ENCODE measurements at regions not wholly inside any gene's neighbourhood (a gene's known extent, or its start where the extent isn't known, plus 50 kb on each side); places are given as distances from the start of the nearest gene placed in this dataset.

DNA sequence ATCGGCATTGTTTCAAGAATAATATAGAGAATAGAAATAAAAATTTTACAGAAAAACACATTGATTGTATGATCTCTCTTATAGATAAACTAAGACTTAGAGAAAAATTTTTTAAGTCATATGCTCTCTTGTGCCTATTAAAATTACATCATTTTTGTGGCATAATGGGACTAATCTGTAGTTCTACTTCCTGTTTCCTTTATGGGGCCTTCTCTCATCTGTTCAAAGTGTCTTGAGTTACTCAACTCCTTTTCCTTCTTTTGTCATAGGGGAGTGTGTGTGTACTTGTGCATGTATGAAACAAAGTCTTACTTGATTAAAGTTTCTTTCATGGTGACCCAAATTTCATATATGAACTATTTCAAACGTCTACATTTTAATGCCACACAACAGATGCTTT is 1448.9 kb upstream of the TENM3 start:
- ChIA-PET CTCF (no interaction called here), POLR2A (ENCODE audit: low non-redundant PET) (no interaction called here)
- Histone ChIP-seq H3K27ac (ENCODE audit: low read depth, low read length, poor library complexity, severe bottlenecking) (no peak overlapping the region), H3K36me3 (ENCODE audit: insufficient read depth, low read length, poor library complexity, severe bottlenecking) (no peaks in the 10 kb centered on the region), H3K9me3 (ENCODE audit: low read depth, low read length, poor library complexity, severe bottlenecking) (no peaks in the 10 kb centered on the region), H3K27me3 (replicated peaks; ENCODE audit: insufficient read depth, low read depth, low read length, poor library complexity) (no peaks in the 10 kb centered on the region), H3K4me3 (ENCODE audit: low read depth, low read length, poor library complexity, severe bottlenecking) (no peak overlapping the region), H3K4me1 (ENCODE audit: insufficient read depth, low read length, poor library complexity, severe bottlenecking) (peaks cover 31% of the 10 kb centered on the region)
- no TSS peak for BruUV-seq (replicated peaks)
- TF ChIP-seq, protein P1, sequence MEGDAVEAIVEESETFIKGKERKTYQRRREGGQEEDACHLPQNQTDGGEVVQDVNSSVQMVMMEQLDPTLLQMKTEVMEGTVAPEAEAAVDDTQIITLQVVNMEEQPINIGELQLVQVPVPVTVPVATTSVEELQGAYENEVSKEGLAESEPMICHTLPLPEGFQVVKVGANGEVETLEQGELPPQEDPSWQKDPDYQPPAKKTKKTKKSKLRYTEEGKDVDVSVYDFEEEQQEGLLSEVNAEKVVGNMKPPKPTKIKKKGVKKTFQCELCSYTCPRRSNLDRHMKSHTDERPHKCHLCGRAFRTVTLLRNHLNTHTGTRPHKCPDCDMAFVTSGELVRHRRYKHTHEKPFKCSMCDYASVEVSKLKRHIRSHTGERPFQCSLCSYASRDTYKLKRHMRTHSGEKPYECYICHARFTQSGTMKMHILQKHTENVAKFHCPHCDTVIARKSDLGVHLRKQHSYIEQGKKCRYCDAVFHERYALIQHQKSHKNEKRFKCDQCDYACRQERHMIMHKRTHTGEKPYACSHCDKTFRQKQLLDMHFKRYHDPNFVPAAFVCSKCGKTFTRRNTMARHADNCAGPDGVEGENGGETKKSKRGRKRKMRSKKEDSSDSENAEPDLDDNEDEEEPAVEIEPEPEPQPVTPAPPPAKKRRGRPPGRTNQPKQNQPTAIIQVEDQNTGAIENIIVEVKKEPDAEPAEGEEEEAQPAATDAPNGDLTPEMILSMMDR (conservative IDR thresholded peaks at IDR 0.05; ENCODE audit: low read depth, low read length) = no peak
- no peak for TF ChIP-seq EZH2 (IDR thresholded peaks at IDR 0.05; ENCODE audit: borderline replicate concordance, low read depth, low read length, poor library complexity, severe bottlenecking)
- intact Hi-C loops (cut with micrococcal nuclease; ENCODE audit: unreplicated experiment) = no loop called here
- peak; percentile 53 for DNase-seq (ENCODE audit: low spot score)

DNA sequence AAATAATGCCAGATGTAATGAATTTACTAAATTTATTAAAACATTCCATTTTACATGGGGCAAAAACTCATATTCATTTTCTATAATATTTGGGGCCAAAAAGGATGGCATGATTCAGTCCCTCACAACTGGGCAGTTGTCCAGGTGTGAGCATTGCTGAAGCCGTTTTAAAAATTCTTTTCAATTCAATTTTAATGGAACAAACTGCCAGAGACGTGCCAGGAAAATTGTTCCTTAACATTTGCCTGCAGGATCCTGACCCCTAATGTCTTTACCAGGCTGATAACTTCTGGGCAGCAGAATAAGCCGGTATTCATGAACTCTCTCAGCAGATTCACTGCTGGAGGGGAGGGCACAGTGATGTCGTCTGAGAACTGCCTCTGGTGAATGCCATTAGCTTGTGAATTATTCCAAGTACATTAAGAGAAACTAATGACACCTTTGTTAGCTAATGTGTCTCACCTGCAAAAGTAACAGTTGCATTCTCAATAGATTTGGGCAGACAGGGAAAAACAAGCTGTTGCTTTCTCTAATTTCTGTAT is 1445.1 kb upstream of the TENM3 start:
- intact Hi-C loops (cut with micrococcal nuclease; ENCODE audit: unreplicated experiment) = no loop called here
- no TSS peak for BruUV-seq (replicated peaks)
- POLR2A ChIA-PET (ENCODE audit: low non-redundant PET) = no interaction called here
- Histone ChIP-seq H3K36me3 (ENCODE audit: insufficient read depth, low read length, poor library complexity, severe bottlenecking) (no peaks in the 10 kb centered on the region), H3K9me3 (ENCODE audit: low read depth, low read length, poor library complexity, severe bottlenecking) (no peaks in the 10 kb centered on the region), H3K27me3 (replicated peaks; ENCODE audit: insufficient read depth, low read depth, low read length, poor library complexity) (no peaks in the 10 kb centered on the region), H3K27ac (ENCODE audit: low read depth, low read length, poor library complexity, severe bottlenecking) (no peak overlapping the region), H3K4me1 (ENCODE audit: insufficient read depth, low read length, poor library complexity, severe bottlenecking) (peaks cover 18% of the 10 kb centered on the region), H3K4me3 (ENCODE audit: low read depth, low read length, poor library complexity, severe bottlenecking) (no peak overlapping the region)
- DNase-seq (ENCODE audit: low spot score) = no peak
- no peak for TF ChIP-seq EZH2 (IDR thresholded peaks at IDR 0.05; ENCODE audit: borderline replicate concordance, low read depth, low read length, poor library complexity, severe bottlenecking)
- CTCF ChIA-PET = no interaction called here

DNA sequence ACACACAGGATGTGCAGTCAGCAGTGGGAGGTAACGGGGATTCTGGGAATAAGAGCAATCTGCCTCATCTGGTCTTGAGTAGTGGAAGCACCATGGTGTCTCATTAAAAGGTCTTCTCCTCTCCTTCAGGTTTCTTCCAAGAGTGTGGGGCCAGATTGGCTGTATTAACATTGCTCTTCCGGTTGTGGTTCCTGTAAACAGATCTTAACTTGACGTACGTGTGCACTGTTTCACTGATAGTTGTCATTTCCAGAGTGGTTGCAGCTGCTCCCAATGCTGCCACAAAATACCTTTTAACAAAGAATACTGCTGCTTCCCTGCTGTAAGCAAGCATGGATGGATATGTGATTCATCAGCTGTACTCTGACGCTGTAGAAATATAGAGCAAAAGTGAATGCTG is 1443.4 kb upstream of the TENM3 start:
- ChIA-PET CTCF (no interaction called here), POLR2A (ENCODE audit: low non-redundant PET) (no interaction called here)
- no peak overlapping the region for H3K27ac ChIP-seq (ENCODE audit: low read depth, low read length, poor library complexity, severe bottlenecking)
- H3K36me3 ChIP-seq (ENCODE audit: insufficient read depth, low read length, poor library complexity, severe bottlenecking) = no peaks in the 10 kb centered on the region
- peak; percentile 6 for DNase-seq (ENCODE audit: low spot score)
- peaks cover under 1% of the 10 kb centered on the region for H3K4me1 ChIP-seq (ENCODE audit: insufficient read depth, low read length, poor library complexity, severe bottlenecking)
- intact Hi-C loops (cut with micrococcal nuclease; ENCODE audit: unreplicated experiment) = no loop called here
- TF ChIP-seq, protein P1 (conservative IDR thresholded peaks at IDR 0.05; ENCODE audit: low read depth, low read length) = no peak
- no peak for TF ChIP-seq EZH2 (IDR thresholded peaks at IDR 0.05; ENCODE audit: borderline replicate concordance, low read depth, low read length, poor library complexity, severe bottlenecking)
- H3K27me3 ChIP-seq (replicated peaks; ENCODE audit: insufficient read depth, low read depth, low read length, poor library complexity) = no peaks in the 10 kb centered on the region
- no TSS peak for BruUV-seq (replicated peaks)
- no peak overlapping the region for H3K4me3 ChIP-seq (ENCODE audit: low read depth, low read length, poor library complexity, severe bottlenecking)
- no peaks in the 10 kb centered on the region for H3K9me3 ChIP-seq (ENCODE audit: low read depth, low read length, poor library complexity, severe bottlenecking)

DNA sequence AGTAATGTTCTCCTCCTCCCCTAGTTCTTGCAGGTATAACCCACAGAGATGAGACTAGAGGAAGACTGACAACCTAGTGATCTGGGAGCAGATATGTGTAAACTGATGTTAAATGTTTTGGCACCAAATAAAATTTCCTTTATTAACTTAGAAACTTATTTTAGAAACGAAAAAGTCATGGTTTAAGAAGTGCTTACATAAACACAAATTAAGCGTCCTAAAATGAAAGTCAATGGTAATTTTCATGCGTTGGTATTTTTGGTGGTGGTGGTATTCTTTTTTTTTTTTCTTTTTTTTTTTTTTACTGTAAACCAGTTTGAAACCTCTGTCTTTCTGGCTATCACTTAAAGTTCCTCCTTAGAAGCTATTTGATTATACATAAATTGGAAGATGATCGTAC is 1438.1 kb upstream of the TENM3 start:
- Histone ChIP-seq H3K4me3 (ENCODE audit: low read depth, low read length, poor library complexity, severe bottlenecking) (no peak overlapping the region), H3K4me1 (ENCODE audit: insufficient read depth, low read length, poor library complexity, severe bottlenecking) (no peaks in the 10 kb centered on the region), H3K27ac (ENCODE audit: low read depth, low read length, poor library complexity, severe bottlenecking) (no peak overlapping the region), H3K27me3 (replicated peaks; ENCODE audit: insufficient read depth, low read depth, low read length, poor library complexity) (no peaks in the 10 kb centered on the region), H3K36me3 (ENCODE audit: insufficient read depth, low read length, poor library complexity, severe bottlenecking) (no peaks in the 10 kb centered on the region), H3K9me3 (ENCODE audit: low read depth, low read length, poor library complexity, severe bottlenecking) (no peaks in the 10 kb centered on the region)
- intact Hi-C loops (cut with micrococcal nuclease; ENCODE audit: unreplicated experiment) = no loop called here
- ChIA-PET CTCF (no interaction called here), POLR2A (ENCODE audit: low non-redundant PET) (no interaction called here)
- no peak for DNase-seq (ENCODE audit: low spot score)
- no TSS peak for BruUV-seq (replicated peaks)
- TF ChIP-seq, protein P1 (conservative IDR thresholded peaks at IDR 0.05; ENCODE audit: low read depth, low read length) = no peak
- TF ChIP-seq EZH2 (IDR thresholded peaks at IDR 0.05; ENCODE audit: borderline replicate concordance, low read depth, low read length, poor library complexity, severe bottlenecking) = no peak
